ENCODE measurements at regions not wholly inside any gene's neighbourhood (a gene's known extent, or its start where the extent isn't known, plus 50 kb on each side); places are given as distances from the start of the nearest gene placed in this dataset.

- intact Hi-C loops (cut with DNase I): no loop called here
- no peaks in the 10 kb centered on the region for H3K4me1 ChIP-seq (ENCODE audit: control insufficient read depth in 2 of 3, insufficient read depth in 2 of 3, low read depth in 1 of 3, low read length in 3 of 3)
- no peak for DNase-seq
- H3K9me3 ChIP-seq (ENCODE audit: control insufficient read depth in 2 of 3, insufficient read depth in 1 of 3, low read length in 3 of 3): no peaks in the 10 kb centered on the region
- no peaks in the 10 kb centered on the region for H3K36me3 ChIP-seq (ENCODE audit: control insufficient read depth in 2 of 3, insufficient read depth in 3 of 3, low read length in 3 of 3)
- TF ChIP-seq CTCF (IDR thresholded peaks at IDR 0.05; ENCODE audit: borderline replicate concordance, extremely low read depth, insufficient read depth): no peak
- H3K27ac ChIP-seq (ENCODE audit: low read depth in 2 of 2, low read length in 2 of 2): no peak overlapping the region
- no peak overlapping the region for H3K9ac ChIP-seq (ENCODE audit: low read length in 3 of 3)
- no peaks in the 10 kb centered on the region for H3K27me3 ChIP-seq (ENCODE audit: control insufficient read depth, insufficient read depth, low read length)
- no peak for FAIRE-seq
- H3K4me3 ChIP-seq (ENCODE audit: low read length in 3 of 3): no peak overlapping the region
Observed at GRCh38 chr5:90290648-90291047, 118.9 kb downstream of the CETN3 start.

GRCh38 chr5:90289837-90290236 lies 119.7 kb downstream of the CETN3 start:
- FAIRE-seq: no peak
- Histone ChIP-seq H3K4me3 (ENCODE audit: low read length in 3 of 3) (no peak overlapping the region), H3K9ac (ENCODE audit: low read length in 3 of 3) (no peak overlapping the region), H3K4me1 (ENCODE audit: control insufficient read depth in 2 of 3, insufficient read depth in 2 of 3, low read depth in 1 of 3, low read length in 3 of 3) (no peaks in the 10 kb centered on the region), H3K9me3 (ENCODE audit: control insufficient read depth in 2 of 3, insufficient read depth in 1 of 3, low read length in 3 of 3) (no peaks in the 10 kb centered on the region), H3K36me3 (ENCODE audit: control insufficient read depth in 2 of 3, insufficient read depth in 3 of 3, low read length in 3 of 3) (no peaks in the 10 kb centered on the region), H3K27ac (ENCODE audit: low read depth in 2 of 2, low read length in 2 of 2) (no peak overlapping the region), H3K27me3 (ENCODE audit: control insufficient read depth, insufficient read depth, low read length) (no peaks in the 10 kb centered on the region)
- no peak for DNase-seq
- intact Hi-C loops (cut with DNase I): no loop called here
- no peak for TF ChIP-seq CTCF (IDR thresholded peaks at IDR 0.05; ENCODE audit: borderline replicate concordance, extremely low read depth, insufficient read depth)

GRCh38 chr5:90287036-90287435 lies 122.5 kb downstream of the CETN3 start:
- no peak for TF ChIP-seq CTCF (IDR thresholded peaks at IDR 0.05; ENCODE audit: borderline replicate concordance, extremely low read depth, insufficient read depth)
- no peak overlapping the region for H3K4me3 ChIP-seq (ENCODE audit: low read length in 3 of 3)
- no peaks in the 10 kb centered on the region for H3K27me3 ChIP-seq (ENCODE audit: control insufficient read depth, insufficient read depth, low read length)
- no peak overlapping the region for H3K27ac ChIP-seq (ENCODE audit: low read depth in 2 of 2, low read length in 2 of 2)
- no peak for FAIRE-seq
- intact Hi-C loops (cut with DNase I): no loop called here
- no peaks in the 10 kb centered on the region for H3K36me3 ChIP-seq (ENCODE audit: control insufficient read depth in 2 of 3, insufficient read depth in 3 of 3, low read length in 3 of 3)
- no peak overlapping the region for H3K9ac ChIP-seq (ENCODE audit: low read length in 3 of 3)
- no peak for DNase-seq
- H3K4me1 ChIP-seq (ENCODE audit: control insufficient read depth in 2 of 3, insufficient read depth in 2 of 3, low read depth in 1 of 3, low read length in 3 of 3): no peaks in the 10 kb centered on the region
- no peaks in the 10 kb centered on the region for H3K9me3 ChIP-seq (ENCODE audit: control insufficient read depth in 2 of 3, insufficient read depth in 1 of 3, low read length in 3 of 3)

- Histone ChIP-seq H3K27ac (ENCODE audit: low read depth in 2 of 2, low read length in 2 of 2) (no peak overlapping the region), H3K27me3 (ENCODE audit: control insufficient read depth, insufficient read depth, low read length) (no peaks in the 10 kb centered on the region), H3K9me3 (ENCODE audit: control insufficient read depth in 2 of 3, insufficient read depth in 1 of 3, low read length in 3 of 3) (no peaks in the 10 kb centered on the region), H3K4me3 (ENCODE audit: low read length in 3 of 3) (no peak overlapping the region), H3K36me3 (ENCODE audit: control insufficient read depth in 2 of 3, insufficient read depth in 3 of 3, low read length in 3 of 3) (no peaks in the 10 kb centered on the region), H3K9ac (ENCODE audit: low read length in 3 of 3) (no peak overlapping the region), H3K4me1 (ENCODE audit: control insufficient read depth in 2 of 3, insufficient read depth in 2 of 3, low read depth in 1 of 3, low read length in 3 of 3) (no peaks in the 10 kb centered on the region)
- intact Hi-C loops (cut with DNase I): no loop called here
- FAIRE-seq (no peak), DNase-seq (no peak)
- no peak for TF ChIP-seq CTCF (IDR thresholded peaks at IDR 0.05; ENCODE audit: borderline replicate concordance, extremely low read depth, insufficient read depth)
Observed at GRCh38 chr5:90285581-90285980, 124.0 kb downstream of the CETN3 start.
